IMR-90 (cell line): ENCODE measurements at regions not wholly inside any gene's neighbourhood (a gene's known extent, or its start where the extent isn't known, plus 50 kb on each side); places are given as distances from the start of the nearest gene placed in this dataset.

Experiments used
- ATAC-seq: fragments of 200-7000 bp; cut with Tn5 transposase; 2 replicates; pipeline ENCODE4 v1.9.1; 2020; ENCODE audit warnings: low read depth, mild to moderate bottlenecking, moderate library complexity
- BruUV-seq: library from RNA; stranded (reverse); fragments of 400-500 nt; replicated peaks from 2 replicates; lab custom pipeline; 2021; lab: Mats Ljungman, UMichigan
- CTCF ChIA-PET: fragments of 300-600 bp; formaldehyde crosslinking; extraction: SDS; loops from one replicate; lab custom pipeline; 2021; ENCODE audit warnings: antibody characterized with exemption; lab: Yijun Ruan, JAX
- POLR2A ChIA-PET: fragments of 300-600 bp; sonication (Branson Sonifier 250); formaldehyde crosslinking; loops from one replicate; lab custom pipeline; 2022; ENCODE audit warnings: antibody characterized with exemption; ENCODE audit not compliant: unreplicated experiment; lab: Charles Lee
- DNase-seq: peaks from one replicate; pipeline ENCODE4 v3.0.0; 2013
- H2AFZ ChIP-seq: replicated peaks from 2 replicates; pipeline ENCODE3; 2013; ENCODE audit warnings: low read length, mild to moderate bottlenecking; ENCODE audit not compliant: poor library complexity
- H2AK5ac ChIP-seq: 2 replicates; pipeline ENCODE4 v1.6.1; 2013; ENCODE audit warnings: low read depth, low read length, inconsistent platforms
- H2AK9ac ChIP-seq: replicated peaks from 2 replicates; pipeline ENCODE3; 2013; ENCODE audit warnings: mild to moderate bottlenecking, low read depth, low read length, moderate library complexity; ENCODE audit not compliant: poor library complexity
- H2BK120ac ChIP-seq: 2 replicates; pipeline ENCODE4 v1.6.1; 2013; ENCODE audit warnings: low read depth, low read length, inconsistent platforms
- H2BK15ac ChIP-seq: 3 replicates; pipeline ENCODE4 v1.6.1; 2013; ENCODE audit warnings: low read depth, low read length, inconsistent platforms
- H2BK20ac ChIP-seq: 2 replicates; pipeline ENCODE4 v1.6.1; 2013; ENCODE audit warnings: low read depth, mild to moderate bottlenecking, inconsistent platforms, low read length, moderate library complexity
- H2BK5ac ChIP-seq: 2 replicates; pipeline ENCODE4 v1.6.1; 2013; ENCODE audit warnings: mild to moderate bottlenecking, low read depth, low read length, inconsistent platforms; ENCODE audit not compliant: poor library complexity, severe bottlenecking
- H3K14ac ChIP-seq: replicated peaks from 2 replicates; pipeline ENCODE4 v1.6.1; 2013; ENCODE audit warnings: low read depth, low read length, inconsistent platforms
- H3K18ac ChIP-seq: 2 replicates; pipeline ENCODE4 v1.6.1; 2013; ENCODE audit warnings: low read depth, low read length, control low read depth
- H3K23ac ChIP-seq: 2 replicates; pipeline ENCODE4 v1.6.1; 2013; ENCODE audit warnings: low read depth, low read length, inconsistent platforms
- H3K27ac ChIP-seq: 2 replicates; pipeline ENCODE4 v1.5.1; 2013; ENCODE audit warnings: mild to moderate bottlenecking, control low read depth, low read length; ENCODE audit not compliant: insufficient read depth
- H3K27me3 ChIP-seq: 2 replicates; pipeline ENCODE4 v1.6.1; 2013; ENCODE audit warnings: low read length; ENCODE audit not compliant: control insufficient read depth, insufficient read depth
- H3K36me3 ChIP-seq: 2 replicates; pipeline ENCODE4 v1.6.1; 2013; ENCODE audit warnings: low read length, mixed read lengths; ENCODE audit not compliant: control insufficient read depth, insufficient read depth
- H3K4ac ChIP-seq: 2 replicates; pipeline ENCODE4 v1.6.1; 2013; ENCODE audit warnings: low read depth, low read length, inconsistent platforms
- H3K4me1 ChIP-seq: 2 replicates; pipeline ENCODE4 v1.6.1; 2013; ENCODE audit warnings: low read length, mixed read lengths; ENCODE audit not compliant: control insufficient read depth, insufficient read depth
- H3K4me2 ChIP-seq: 2 replicates; pipeline ENCODE4 v1.6.1; 2013; ENCODE audit warnings: low read depth, mild to moderate bottlenecking, control low read depth, low read length, moderate library complexity
- H3K4me3 ChIP-seq: 2 replicates; pipeline ENCODE4 v1.5.1; 2013; ENCODE audit warnings: low read depth, mild to moderate bottlenecking, control low read depth, low read length, moderate library complexity; ENCODE audit not compliant: insufficient read depth
- H3K56ac ChIP-seq: 2 replicates; pipeline ENCODE4 v1.6.1; 2013; ENCODE audit warnings: low read length, inconsistent platforms; ENCODE audit not compliant: insufficient read depth; ENCODE audit errors: extremely low read depth
- H3K79me1 ChIP-seq, 2 experiments: 2 replicates each; pipeline ENCODE4 v1.6.1; 2013; ENCODE audit warnings: low read length in 2 of 2, inconsistent platforms in 1 of 2, low read depth in 1 of 2
- H3K9ac ChIP-seq: 2 replicates; pipeline ENCODE4 v1.6.1; 2013; ENCODE audit warnings: low read depth, low read length, control low read depth
- H3K9me1 ChIP-seq: 2 replicates; pipeline ENCODE4 v1.6.1; 2013; ENCODE audit warnings: low read length, inconsistent platforms; ENCODE audit not compliant: insufficient read depth
- H3K9me3 ChIP-seq: 2 replicates; pipeline ENCODE4 v1.6.1; 2013; ENCODE audit warnings: low read length; ENCODE audit not compliant: control insufficient read depth, insufficient read depth
- H4K20me1 ChIP-seq: 2 replicates; pipeline ENCODE4 v1.6.1; 2013; ENCODE audit warnings: low read length, inconsistent platforms; ENCODE audit not compliant: insufficient read depth
- H4K5ac ChIP-seq: 2 replicates; pipeline ENCODE4 v1.6.1; 2013; ENCODE audit warnings: mild to moderate bottlenecking, low read depth, low read length, control low read depth
- H4K8ac ChIP-seq, 2 experiments: 2 replicates each; pipeline ENCODE4 v1.6.1; 2013; ENCODE audit warnings: low read depth in 2 of 2, low read length in 2 of 2, control low read depth in 1 of 2, inconsistent platforms in 1 of 2
- H4K91ac ChIP-seq: 2 replicates; pipeline ENCODE4 v1.6.1; 2013; ENCODE audit warnings: low read depth, low read length, inconsistent platforms; ENCODE audit not compliant: insufficient read depth
- BHLHE40 ChIP-seq: fragments of 150-350 bp; IDR thresholded peaks from 2 replicates; pipeline ENCODE4 v1.6.1; 2016; ENCODE audit warnings: mild to moderate bottlenecking, low read depth, low read length
- CEBPB ChIP-seq: IDR thresholded peaks from 2 replicates; pipeline ENCODE4 v1.6.1; 2012; ENCODE audit warnings: low read depth, low read length, improper control_type of control experiment
- CHD1 ChIP-seq: IDR thresholded peaks from 2 replicates; pipeline ENCODE4 v1.6.1; 2012; ENCODE audit warnings: low read depth, low read length, improper control_type of control experiment
- FOS ChIP-seq: fragments of 150-350 bp; IDR thresholded peaks from 2 replicates; pipeline ENCODE4 v1.6.1; 2016; ENCODE audit warnings: low read depth, low read length
- MAFK ChIP-seq: IDR thresholded peaks from 2 replicates; pipeline ENCODE4 v1.6.1; 2012; ENCODE audit warnings: low read depth, low read length, improper control_type of control experiment
- MAZ ChIP-seq: IDR thresholded peaks from 2 replicates; pipeline ENCODE4 v1.6.1; 2012; ENCODE audit warnings: low read depth, mild to moderate bottlenecking, low read length, improper control_type of control experiment, moderate library complexity, borderline replicate concordance
- MXI1 ChIP-seq: IDR thresholded peaks from 2 replicates; pipeline ENCODE4 v1.6.1; 2012; ENCODE audit warnings: low read depth, mild to moderate bottlenecking, low read length, moderate library complexity, borderline replicate concordance
- NFE2L2 ChIP-seq: fragments of 150-350 bp; IDR thresholded peaks from 2 replicates; pipeline ENCODE4 v1.6.1; 2016; ENCODE audit warnings: low read depth, mild to moderate bottlenecking, low read length
- POLR2A ChIP-seq: IDR thresholded peaks from 2 replicates; pipeline ENCODE4 v1.6.1; 2012; ENCODE audit warnings: mild to moderate bottlenecking, low read depth, low read length
- RAD21 ChIP-seq: IDR thresholded peaks from 2 replicates; pipeline ENCODE4 v1.6.1; 2012; ENCODE audit warnings: low read length, improper control_type of control experiment
- RCOR1 ChIP-seq: IDR thresholded peaks from 2 replicates; pipeline ENCODE4 v1.6.1; 2012; ENCODE audit warnings: mild to moderate bottlenecking, low read length, improper control_type of control experiment; ENCODE audit not compliant: insufficient replicate concordance
- RFX5 ChIP-seq: IDR thresholded peaks from 2 replicates; pipeline ENCODE4 v1.8.0; 2012; ENCODE audit warnings: low read depth, mild to moderate bottlenecking, low read length, moderate library complexity
- SMC3 ChIP-seq: fragments of 150-350 bp; IDR thresholded peaks from 2 replicates; pipeline ENCODE4 v1.6.1; 2016; ENCODE audit warnings: low read depth, mild to moderate bottlenecking, antibody characterized with exemption, low read length, moderate library complexity
- dilution Hi-C: fragments of 300-500 bp; cut with HindIII; formaldehyde crosslinking; loops from one replicate; pipeline ENCODE4 v1.14.3; 2018; ENCODE audit warnings: low sequenced_read_pairs; ENCODE audit not compliant: unreplicated experiment
- in situ Hi-C: fragments of 300-500 bp; cut with MboI; formaldehyde crosslinking; loops from 3 replicates; pipeline ENCODE4 v1.14.3; 2019; ENCODE audit warnings: low sequenced_read_pairs, inconsistent platforms, mixed read lengths
- intact Hi-C: fragments of 100-400 bp; cut with micrococcal nuclease; formaldehyde crosslinking; loops from 2 replicates; pipeline ENCODE4 v1.10.0; 2022
- TF ChIP-seq, protein P1 (sequence below): fragments of 150-350 bp; IDR thresholded peaks from 2 replicates; pipeline ENCODE4 v1.6.1; 2016; ENCODE audit warnings: low read depth, mild to moderate bottlenecking, low read length, moderate library complexity, borderline replicate concordance
- TF ChIP-seq, protein P2 (sequence below): conservative IDR thresholded peaks from 2 replicates; pipeline ENCODE4 v1.5.1; 2012; ENCODE audit warnings: mild to moderate bottlenecking, low read depth, low read length, improper control_type of control experiment
- TF ChIP-seq, protein P3 (sequence below): fragments of 150-350 bp; IDR thresholded peaks from 2 replicates; pipeline ENCODE4 v1.6.1; 2017; ENCODE audit warnings: mild to moderate bottlenecking, antibody characterized with exemption, low read length, low read depth

DNA sequence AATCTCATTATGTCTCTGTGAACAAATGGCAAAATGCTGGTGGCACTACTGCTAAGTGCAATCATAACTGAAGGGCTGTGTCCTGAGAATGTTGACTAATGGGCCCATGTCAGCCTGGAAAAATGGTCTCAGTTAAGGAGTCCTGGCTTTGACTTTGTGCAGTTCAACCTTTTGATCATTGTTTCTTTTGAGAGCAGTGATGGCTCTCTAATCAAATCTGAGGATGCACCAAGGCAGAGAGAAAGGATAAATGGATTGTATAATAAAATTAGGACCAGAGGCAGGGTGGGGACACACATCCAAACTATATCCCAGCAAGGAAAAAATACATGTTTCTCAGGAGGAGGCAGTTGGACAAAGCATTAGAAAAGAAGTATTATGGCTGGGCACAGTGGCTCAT is 59.6 kb upstream of the SYN3 start:
- Histone ChIP-seq H3K9me1 (no peaks in the 10 kb centered on the region), H3K14ac (no peak overlapping the region), H3K4me3 (no peak overlapping the region), H3K9ac (no peak overlapping the region), H3K23ac (no peak overlapping the region), H3K4me2 (no peak overlapping the region), H2BK20ac (no peak overlapping the region), H3K9me3 (peaks cover 6% of the 10 kb centered on the region; the same call in 1 of the 2 replicates), H2BK15ac (no peak overlapping the region), H3K36me3 (no peaks in the 10 kb centered on the region), H2BK120ac (no peak overlapping the region), H4K20me1 (no peaks in the 10 kb centered on the region), H3K4me1 (no peaks in the 10 kb centered on the region), H2AK9ac (no peak overlapping the region), H2AFZ (no peak overlapping the region), H4K5ac (no peak overlapping the region), H3K27ac (no peak overlapping the region), H3K4ac (no peak overlapping the region), H3K18ac (no peak overlapping the region), H3K27me3 (no peaks in the 10 kb centered on the region), H4K91ac (no peak overlapping the region), H3K79me1 (no peaks in the 10 kb centered on the region), H2BK5ac (no peak overlapping the region), H3K56ac (no peak overlapping the region), H4K8ac (no peak overlapping the region), H2AK5ac (no peak overlapping the region)
- ATAC-seq (no peak), DNase-seq (no peak)
- no TSS peak for BruUV-seq
- intact Hi-C loops (no loop called here), dilution Hi-C loops (no loop called here), in situ Hi-C loops (no loop called here)
- CTCF ChIA-PET, result no interaction called here
- TF ChIP-seq MAZ (no peak), RAD21 (no peak), SMC3 (no peak), MXI1 (no peak), CEBPB (no peak), MAFK (no peak), NFE2L2 (no peak), RCOR1 (no peak), POLR2A (no peak), BHLHE40 (no peak), FOS (no peak), RFX5 (no peak), CHD1 (no peak)
- TF ChIP-seq, protein P1, sequence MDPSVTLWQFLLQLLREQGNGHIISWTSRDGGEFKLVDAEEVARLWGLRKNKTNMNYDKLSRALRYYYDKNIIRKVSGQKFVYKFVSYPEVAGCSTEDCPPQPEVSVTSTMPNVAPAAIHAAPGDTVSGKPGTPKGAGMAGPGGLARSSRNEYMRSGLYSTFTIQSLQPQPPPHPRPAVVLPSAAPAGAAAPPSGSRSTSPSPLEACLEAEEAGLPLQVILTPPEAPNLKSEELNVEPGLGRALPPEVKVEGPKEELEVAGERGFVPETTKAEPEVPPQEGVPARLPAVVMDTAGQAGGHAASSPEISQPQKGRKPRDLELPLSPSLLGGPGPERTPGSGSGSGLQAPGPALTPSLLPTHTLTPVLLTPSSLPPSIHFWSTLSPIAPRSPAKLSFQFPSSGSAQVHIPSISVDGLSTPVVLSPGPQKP, result no peak
- TF ChIP-seq, protein P2, sequence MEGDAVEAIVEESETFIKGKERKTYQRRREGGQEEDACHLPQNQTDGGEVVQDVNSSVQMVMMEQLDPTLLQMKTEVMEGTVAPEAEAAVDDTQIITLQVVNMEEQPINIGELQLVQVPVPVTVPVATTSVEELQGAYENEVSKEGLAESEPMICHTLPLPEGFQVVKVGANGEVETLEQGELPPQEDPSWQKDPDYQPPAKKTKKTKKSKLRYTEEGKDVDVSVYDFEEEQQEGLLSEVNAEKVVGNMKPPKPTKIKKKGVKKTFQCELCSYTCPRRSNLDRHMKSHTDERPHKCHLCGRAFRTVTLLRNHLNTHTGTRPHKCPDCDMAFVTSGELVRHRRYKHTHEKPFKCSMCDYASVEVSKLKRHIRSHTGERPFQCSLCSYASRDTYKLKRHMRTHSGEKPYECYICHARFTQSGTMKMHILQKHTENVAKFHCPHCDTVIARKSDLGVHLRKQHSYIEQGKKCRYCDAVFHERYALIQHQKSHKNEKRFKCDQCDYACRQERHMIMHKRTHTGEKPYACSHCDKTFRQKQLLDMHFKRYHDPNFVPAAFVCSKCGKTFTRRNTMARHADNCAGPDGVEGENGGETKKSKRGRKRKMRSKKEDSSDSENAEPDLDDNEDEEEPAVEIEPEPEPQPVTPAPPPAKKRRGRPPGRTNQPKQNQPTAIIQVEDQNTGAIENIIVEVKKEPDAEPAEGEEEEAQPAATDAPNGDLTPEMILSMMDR, result no peak
- TF ChIP-seq, protein P3, sequence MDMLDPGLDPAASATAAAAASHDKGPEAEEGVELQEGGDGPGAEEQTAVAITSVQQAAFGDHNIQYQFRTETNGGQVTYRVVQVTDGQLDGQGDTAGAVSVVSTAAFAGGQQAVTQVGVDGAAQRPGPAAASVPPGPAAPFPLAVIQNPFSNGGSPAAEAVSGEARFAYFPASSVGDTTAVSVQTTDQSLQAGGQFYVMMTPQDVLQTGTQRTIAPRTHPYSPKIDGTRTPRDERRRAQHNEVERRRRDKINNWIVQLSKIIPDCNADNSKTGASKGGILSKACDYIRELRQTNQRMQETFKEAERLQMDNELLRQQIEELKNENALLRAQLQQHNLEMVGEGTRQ, result no peak
- POLR2A ChIA-PET, result no interaction called here
